Keratinocyte (primary cell): ENCODE measurements at regions not wholly inside any gene's neighbourhood (a gene's known extent, or its start where the extent isn't known, plus 50 kb on each side); places are given as distances from the start of the nearest gene placed in this dataset.
"Not testable (repeated sequence)": the region's sequence is repeated elsewhere in the genome, so short reads cannot be mapped to it uniquely, and the experiment has no call there.

Source experiments
- DNase-seq: peaks from one replicate; pipeline ENCODE4 v3.0.0-alpha.2; 2011; ENCODE audit warnings: low read depth, missing footprints, low spot score
- FAIRE-seq: peaks from 2 replicates; lab custom pipeline; 2011; peaks lifted over from hg19 to GRCh38; lab: Jason Lieb, UNC
- H2AFZ ChIP-seq: 2 replicates; pipeline ENCODE4 v1.6.0; 2012; ENCODE audit warnings: low read length, control low read depth, inconsistent platforms; ENCODE audit not compliant: control insufficient read depth
- H3K27ac ChIP-seq: 2 replicates; pipeline ENCODE4 v1.5.1; 2011; ENCODE audit warnings: low read length; ENCODE audit not compliant: control insufficient read depth, insufficient read depth
- H3K27me3 ChIP-seq: 3 replicates; pipeline ENCODE4 v1.6.0; 2011; ENCODE audit warnings: low read length; ENCODE audit not compliant: control insufficient read depth, insufficient read depth; ENCODE audit errors: extremely low read depth
- H3K36me3 ChIP-seq, 2 experiments: 2 replicates in 1 of 2; 3 replicates in 1 of 2; pipeline ENCODE4 v1.5.1; 2011; ENCODE audit warnings: low read length in 2 of 2, mild to moderate bottlenecking in 1 of 2; ENCODE audit not compliant: control insufficient read depth in 2 of 2, insufficient read depth in 2 of 2; ENCODE audit errors: extremely low read depth in 1 of 2
- H3K4me1 ChIP-seq: 3 replicates; pipeline ENCODE4 v1.5.1; 2011; ENCODE audit warnings: low read length; ENCODE audit not compliant: control insufficient read depth, insufficient read depth; ENCODE audit errors: extremely low read depth
- H3K4me2 ChIP-seq: 3 replicates; pipeline ENCODE4 v1.6.0; 2011; ENCODE audit warnings: low read depth, low read length; ENCODE audit not compliant: control insufficient read depth, insufficient read depth; ENCODE audit errors: extremely low read depth
- H3K4me3 ChIP-seq, 3 experiments: fragments of 200-600 bp in 1 of 3; sonication (generic) in 1 of 3; 2 replicates in 2 of 3; 3 replicates in 1 of 3; pipeline ENCODE4 v1.5.1; 2011 to 2016; ENCODE audit warnings: low read length in 3 of 3, mild to moderate bottlenecking in 3 of 3, control low read depth in 2 of 3, inconsistent platforms in 1 of 3, low read depth in 1 of 3, mixed read lengths in 1 of 3, mixed run types in 1 of 3, moderate library complexity in 1 of 3; ENCODE audit not compliant: control insufficient read depth in 2 of 3, insufficient read depth in 2 of 3; ENCODE audit errors: extremely low read depth in 1 of 3
- H3K79me2 ChIP-seq: 2 replicates; pipeline ENCODE4 v1.6.0; 2012; ENCODE audit warnings: low read length; ENCODE audit not compliant: control insufficient read depth, insufficient read depth
- H3K9ac ChIP-seq: 3 replicates; pipeline ENCODE4 v1.6.0; 2011; ENCODE audit warnings: low read length; ENCODE audit not compliant: control insufficient read depth, insufficient read depth; ENCODE audit errors: extremely low read depth
- H3K9me1 ChIP-seq: 3 replicates; pipeline ENCODE4 v1.6.0; 2011; ENCODE audit warnings: low read length; ENCODE audit not compliant: control insufficient read depth, insufficient read depth; ENCODE audit errors: extremely low read depth
- H3K9me3 ChIP-seq: 2 replicates; pipeline ENCODE4 v1.5.1; 2012; ENCODE audit warnings: low read depth, low read length; ENCODE audit not compliant: control insufficient read depth
- H4K20me1 ChIP-seq: 3 replicates; pipeline ENCODE4 v1.6.0; 2011; ENCODE audit warnings: low read length; ENCODE audit not compliant: control insufficient read depth, insufficient read depth; ENCODE audit errors: extremely low read depth
- CTCF ChIP-seq, 3 experiments: IDR thresholded peaks in 1 of 3; conservative IDR thresholded peaks in 1 of 3; optimal IDR thresholded peaks in 1 of 3; 2 replicates in 2 of 3; 3 replicates in 1 of 3; pipeline versions ENCODE3 to v1.5.1; 2011; ENCODE audit warnings: low read length in 3 of 3, mild to moderate bottlenecking in 3 of 3, moderate library complexity in 2 of 3, control low read depth in 1 of 3, inconsistent platforms in 1 of 3; ENCODE audit not compliant: insufficient read depth in 2 of 3; ENCODE audit errors: extremely low read depth in 1 of 3
- EZH2 ChIP-seq: IDR thresholded peaks from one replicate; pipeline ENCODE4 v1.6.1; 2012; ENCODE audit warnings: inconsistent platforms, mild to moderate bottlenecking, low read length, moderate library complexity
- dilution Hi-C: fragments of 300-500 bp; cut with MboI; formaldehyde crosslinking; loops from one replicate; pipeline ENCODE4 v1.7.0; 2020; ENCODE audit warnings: low sequenced_read_pairs; ENCODE audit not compliant: extremely low pct_ligation_motif_present

GRCh38 chr17:21549107-21549687, 143.1 kb upstream of the KCNJ18 start:
- Histone ChIP-seq H3K9me3 (no peaks in the 10 kb centered on the region), H3K4me3 (peak overlapping the region in 1 of 3 experiments; percentile 69), H3K27me3 (no peaks in the 10 kb centered on the region), H3K4me2 (peak overlapping the region; percentile 97), H2AFZ (no peak overlapping the region), H3K9ac (peak overlapping the region; percentile 5), H4K20me1 (peaks cover 3% of the 10 kb centered on the region), H3K36me3 (no peaks in the 10 kb centered on the region), H3K79me2 (peaks cover 2% of the 10 kb centered on the region), H3K9me1 (no peaks in the 10 kb centered on the region), H3K27ac (peak overlapping the region; percentile 39), H3K4me1 (peaks cover 17% of the 10 kb centered on the region)
- no peak for TF ChIP-seq EZH2
- no peak for TF ChIP-seq CTCF (optimal IDR thresholded peaks at IDR 0.05 in 1 of 3, IDR thresholded peaks at IDR 0.05 in 1 of 3, conservative IDR thresholded peaks at IDR 0.05 in 1 of 3; ENCODE audit: extremely low read depth in 1 of 3, insufficient read depth in 2 of 3, low read length in 3 of 3)
- peak; percentile 85 for FAIRE-seq
- no peak for DNase-seq
- dilution Hi-C loops: no loop called here

- Histone ChIP-seq H3K4me1 (peaks cover 17% of the 10 kb centered on the region), H3K27ac (peak overlapping the region; percentile 49), H3K9ac (peak overlapping the region; percentile 85), H3K4me3 (peak overlapping the region in 2 of 3 experiments; percentile 51 to 69), H3K4me2 (peak overlapping the region; percentile 97)
- FAIRE-seq, H3K9me3 ChIP-seq, DNase-seq, dilution Hi-C loops, H3K27me3 ChIP-seq, H3K9me1 ChIP-seq, H4K20me1 ChIP-seq, H2AFZ ChIP-seq, H3K36me3 ChIP-seq, H3K79me2 ChIP-seq: not testable (repeated sequence)
Measured at GRCh38 chr17:21550031-21550430, 142.3 kb upstream of the KCNJ18 start.
